SK-N-SH (cell line): ENCODE measurements at regions not wholly inside any gene's neighbourhood (a gene's known extent, or its start where the extent isn't known, plus 50 kb on each side); places are given as distances from the start of the nearest gene placed in this dataset.

Source experiments
- CTCF ChIP-seq: fragments of 200-600 bp; sonication (generic); IDR thresholded peaks from 2 replicates; pipeline ENCODE4 v1.6.1; 2017; ENCODE audit warnings: antibody characterized with exemption, mild to moderate bottlenecking, moderate library complexity
- TF ChIP-seq, protein P1 (sequence below): IDR thresholded peaks from 2 replicates; pipeline ENCODE4 v1.6.1; 2012; ENCODE audit warnings: mild to moderate bottlenecking, low read depth, low read length, moderate library complexity

GRCh38 chr5:155773680-155774079 is 553.3 kb upstream of the SGCD start:
- TF ChIP-seq CTCF = no peak
- TF ChIP-seq, protein P1, sequence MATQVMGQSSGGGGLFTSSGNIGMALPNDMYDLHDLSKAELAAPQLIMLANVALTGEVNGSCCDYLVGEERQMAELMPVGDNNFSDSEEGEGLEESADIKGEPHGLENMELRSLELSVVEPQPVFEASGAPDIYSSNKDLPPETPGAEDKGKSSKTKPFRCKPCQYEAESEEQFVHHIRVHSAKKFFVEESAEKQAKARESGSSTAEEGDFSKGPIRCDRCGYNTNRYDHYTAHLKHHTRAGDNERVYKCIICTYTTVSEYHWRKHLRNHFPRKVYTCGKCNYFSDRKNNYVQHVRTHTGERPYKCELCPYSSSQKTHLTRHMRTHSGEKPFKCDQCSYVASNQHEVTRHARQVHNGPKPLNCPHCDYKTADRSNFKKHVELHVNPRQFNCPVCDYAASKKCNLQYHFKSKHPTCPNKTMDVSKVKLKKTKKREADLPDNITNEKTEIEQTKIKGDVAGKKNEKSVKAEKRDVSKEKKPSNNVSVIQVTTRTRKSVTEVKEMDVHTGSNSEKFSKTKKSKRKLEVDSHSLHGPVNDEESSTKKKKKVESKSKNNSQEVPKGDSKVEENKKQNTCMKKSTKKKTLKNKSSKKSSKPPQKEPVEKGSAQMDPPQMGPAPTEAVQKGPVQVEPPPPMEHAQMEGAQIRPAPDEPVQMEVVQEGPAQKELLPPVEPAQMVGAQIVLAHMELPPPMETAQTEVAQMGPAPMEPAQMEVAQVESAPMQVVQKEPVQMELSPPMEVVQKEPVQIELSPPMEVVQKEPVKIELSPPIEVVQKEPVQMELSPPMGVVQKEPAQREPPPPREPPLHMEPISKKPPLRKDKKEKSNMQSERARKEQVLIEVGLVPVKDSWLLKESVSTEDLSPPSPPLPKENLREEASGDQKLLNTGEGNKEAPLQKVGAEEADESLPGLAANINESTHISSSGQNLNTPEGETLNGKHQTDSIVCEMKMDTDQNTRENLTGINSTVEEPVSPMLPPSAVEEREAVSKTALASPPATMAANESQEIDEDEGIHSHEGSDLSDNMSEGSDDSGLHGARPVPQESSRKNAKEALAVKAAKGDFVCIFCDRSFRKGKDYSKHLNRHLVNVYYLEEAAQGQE = no peak
